ENCODE measurements at regions not wholly inside any gene's neighbourhood (a gene's known extent, or its start where the extent isn't known, plus 50 kb on each side); places are given as distances from the start of the nearest gene placed in this dataset.

GRCh38 chr17:14902297-14902696 lies 362.8 kb downstream of the PMP22 start:
- TF ChIP-seq ZBTB7A (IDR thresholded peaks at IDR 0.05; ENCODE audit: low read depth) (no peak), RAD21 (IDR thresholded peaks at IDR 0.05; ENCODE audit: low read depth) (no peak), TAF1 (IDR thresholded peaks at IDR 0.05; ENCODE audit: low read depth) (no peak), CEBPB (IDR thresholded peaks at IDR 0.05) (no peak), EP300 (IDR thresholded peaks at IDR 0.05; ENCODE audit: borderline replicate concordance) (no peak), EGR1 (IDR thresholded peaks at IDR 0.05) (no peak), YY1 (IDR thresholded peaks at IDR 0.05; ENCODE audit: low read depth) (no peak), TCF12 (IDR thresholded peaks at IDR 0.05; ENCODE audit: low read depth) (no peak), NFIC (IDR thresholded peaks at IDR 0.05) (no peak)
- TF ChIP-seq, protein P1, sequence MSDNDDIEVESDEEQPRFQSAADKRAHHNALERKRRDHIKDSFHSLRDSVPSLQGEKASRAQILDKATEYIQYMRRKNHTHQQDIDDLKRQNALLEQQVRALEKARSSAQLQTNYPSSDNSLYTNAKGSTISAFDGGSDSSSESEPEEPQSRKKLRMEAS (IDR thresholded peaks at IDR 0.05) = no peak
- TF ChIP-seq, protein P2, sequence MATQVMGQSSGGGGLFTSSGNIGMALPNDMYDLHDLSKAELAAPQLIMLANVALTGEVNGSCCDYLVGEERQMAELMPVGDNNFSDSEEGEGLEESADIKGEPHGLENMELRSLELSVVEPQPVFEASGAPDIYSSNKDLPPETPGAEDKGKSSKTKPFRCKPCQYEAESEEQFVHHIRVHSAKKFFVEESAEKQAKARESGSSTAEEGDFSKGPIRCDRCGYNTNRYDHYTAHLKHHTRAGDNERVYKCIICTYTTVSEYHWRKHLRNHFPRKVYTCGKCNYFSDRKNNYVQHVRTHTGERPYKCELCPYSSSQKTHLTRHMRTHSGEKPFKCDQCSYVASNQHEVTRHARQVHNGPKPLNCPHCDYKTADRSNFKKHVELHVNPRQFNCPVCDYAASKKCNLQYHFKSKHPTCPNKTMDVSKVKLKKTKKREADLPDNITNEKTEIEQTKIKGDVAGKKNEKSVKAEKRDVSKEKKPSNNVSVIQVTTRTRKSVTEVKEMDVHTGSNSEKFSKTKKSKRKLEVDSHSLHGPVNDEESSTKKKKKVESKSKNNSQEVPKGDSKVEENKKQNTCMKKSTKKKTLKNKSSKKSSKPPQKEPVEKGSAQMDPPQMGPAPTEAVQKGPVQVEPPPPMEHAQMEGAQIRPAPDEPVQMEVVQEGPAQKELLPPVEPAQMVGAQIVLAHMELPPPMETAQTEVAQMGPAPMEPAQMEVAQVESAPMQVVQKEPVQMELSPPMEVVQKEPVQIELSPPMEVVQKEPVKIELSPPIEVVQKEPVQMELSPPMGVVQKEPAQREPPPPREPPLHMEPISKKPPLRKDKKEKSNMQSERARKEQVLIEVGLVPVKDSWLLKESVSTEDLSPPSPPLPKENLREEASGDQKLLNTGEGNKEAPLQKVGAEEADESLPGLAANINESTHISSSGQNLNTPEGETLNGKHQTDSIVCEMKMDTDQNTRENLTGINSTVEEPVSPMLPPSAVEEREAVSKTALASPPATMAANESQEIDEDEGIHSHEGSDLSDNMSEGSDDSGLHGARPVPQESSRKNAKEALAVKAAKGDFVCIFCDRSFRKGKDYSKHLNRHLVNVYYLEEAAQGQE (IDR thresholded peaks at IDR 0.05; ENCODE audit: low read depth) = no peak

All from Ishikawa (cell line).